GM23338 (cell line): ENCODE measurements at regions not wholly inside any gene's neighbourhood (a gene's known extent, or its start where the extent isn't known, plus 50 kb on each side); places are given as distances from the start of the nearest gene placed in this dataset.

Experiments used
- ATAC-seq: fragments of 200-7000 bp; cut with Tn5 transposase; 3 replicates; pipeline ENCODE4 v1.9.1; 2020
- DNase-seq: peaks from one replicate; pipeline ENCODE4 v3.0.0-alpha.2; 2015; ENCODE audit warnings: low spot score
- H2AFZ ChIP-seq: fragments of 200-600 bp; sonication (generic); 2 replicates; pipeline ENCODE4 v1.8.0; 2016; ENCODE audit warnings: antibody characterized with exemption, mild to moderate bottlenecking, moderate library complexity
- H3F3A ChIP-seq: fragments of 200-600 bp; sonication (generic); replicated peaks from 2 replicates; pipeline ENCODE4 v1.8.0; 2017; ENCODE audit warnings: antibody characterized with exemption, mixed run types, low read depth
- H3K27ac ChIP-seq: fragments of 200-600 bp; sonication (generic); 2 replicates; pipeline ENCODE4 v1.6.1; 2016; ENCODE audit warnings: low read depth
- H3K27me3 ChIP-seq: fragments of 200-600 bp; sonication (generic); 2 replicates; pipeline ENCODE4 v1.8.0; 2016; ENCODE audit warnings: mild to moderate bottlenecking, mixed run types, moderate library complexity; ENCODE audit not compliant: insufficient read depth
- H3K36me3 ChIP-seq: fragments of 200-600 bp; sonication (generic); 2 replicates; pipeline ENCODE4 v1.8.0; 2016; ENCODE audit warnings: mild to moderate bottlenecking; ENCODE audit not compliant: insufficient read depth
- H3K4me1 ChIP-seq: fragments of 200-600 bp; sonication (generic); 2 replicates; pipeline ENCODE4 v1.8.0; 2016; ENCODE audit warnings: mild to moderate bottlenecking, moderate library complexity; ENCODE audit not compliant: insufficient read depth
- H3K4me2 ChIP-seq: fragments of 200-600 bp; sonication (generic); 2 replicates; pipeline ENCODE4 v1.7.1; 2017; ENCODE audit warnings: mixed run types
- H3K4me3 ChIP-seq: fragments of 200-600 bp; sonication (generic); 2 replicates; pipeline ENCODE4 v1.6.1; 2016; ENCODE audit warnings: mixed run types
- H3K79me2 ChIP-seq: fragments of 200-600 bp; sonication (generic); replicated peaks from 2 replicates; pipeline ENCODE4 v1.8.0; 2017; ENCODE audit warnings: mild to moderate bottlenecking; ENCODE audit not compliant: insufficient read depth
- H3K9me2 ChIP-seq: fragments of 200-600 bp; sonication (generic); 2 replicates; pipeline ENCODE4 v1.8.0; 2017; ENCODE audit not compliant: insufficient read depth
- H4K20me1 ChIP-seq: fragments of 200-600 bp; sonication (generic); replicated peaks from 2 replicates; pipeline ENCODE4 v1.8.0; 2017; ENCODE audit warnings: mild to moderate bottlenecking; ENCODE audit not compliant: insufficient read depth
- H3K27ac Mint-ChIP-seq: 2 replicates; pipeline ENCODE4 v1.8.0; 2020; ENCODE audit warnings: inconsistent platforms, mild to moderate bottlenecking, moderate library complexity, mixed read lengths
- H3K27me3 Mint-ChIP-seq: 3 replicates; pipeline ENCODE4 v1.8.0; 2022; ENCODE audit warnings: low read depth, mild to moderate bottlenecking, moderate library complexity, mixed read lengths, inconsistent platforms; ENCODE audit not compliant: insufficient read depth, poor library complexity
- H3K36me3 Mint-ChIP-seq: 3 replicates; pipeline ENCODE4 v1.8.0; 2021; ENCODE audit warnings: low read depth, mild to moderate bottlenecking, inconsistent platforms, moderate library complexity, mixed read lengths
- H3K4me1 Mint-ChIP-seq: 3 replicates; pipeline ENCODE4 v1.8.0; 2020; ENCODE audit warnings: mild to moderate bottlenecking, inconsistent platforms, mixed read lengths
- H3K4me3 Mint-ChIP-seq: 3 replicates; pipeline ENCODE4 v1.8.0; 2021; ENCODE audit warnings: moderate library complexity, mild to moderate bottlenecking, inconsistent platforms, mixed read lengths
- H3K9me3 Mint-ChIP-seq: 3 replicates; pipeline ENCODE4 v1.8.0; 2020; ENCODE audit warnings: moderate library complexity, mild to moderate bottlenecking, inconsistent platforms, mixed read lengths
- CREB1 ChIP-seq: fragments of 250-450 bp; sonication (Bioruptor Pico); IDR thresholded peaks from 2 replicates; pipeline ENCODE4 v1.5.0; 2020; ENCODE audit warnings: low read depth, mild to moderate bottlenecking, moderate library complexity
- CTCF ChIP-seq, 2 experiments: fragments of 200-600 bp in 1 of 2; sonication (generic) in 1 of 2; conservative IDR thresholded peaks; 2 replicates each; pipeline versions ENCODE4 v1.5.1 to v1.6.1; 2016 to 2017; ENCODE audit warnings: antibody characterized with exemption in 2 of 2, low read depth in 2 of 2, mild to moderate bottlenecking in 2 of 2, moderate library complexity in 1 of 2
- ETS1 ChIP-seq: IDR thresholded peaks from 2 replicates; pipeline ENCODE4 v1.6.1; 2016; ENCODE audit warnings: antibody characterized with exemption
- EZH2 ChIP-seq: fragments of 200-600 bp; sonication (generic); IDR thresholded peaks from one replicate; pipeline ENCODE4 v1.8.0; 2017; ENCODE audit warnings: antibody characterized with exemption, mild to moderate bottlenecking, low read depth; ENCODE audit not compliant: unreplicated experiment
- EZH2phosphoT487 ChIP-seq: fragments of 200-600 bp; sonication (generic); IDR thresholded peaks from one replicate; pipeline ENCODE4 v1.8.1; 2018; ENCODE audit warnings: antibody characterized with exemption; ENCODE audit not compliant: unreplicated experiment
- JUNB ChIP-seq: IDR thresholded peaks from one replicate; pipeline ENCODE4 v1.6.1; 2016; ENCODE audit warnings: antibody characterized with exemption; ENCODE audit not compliant: unreplicated experiment
- NANOG ChIP-seq: IDR thresholded peaks from 2 replicates; pipeline ENCODE4 v1.6.1; 2016; ENCODE audit warnings: antibody characterized with exemption, borderline replicate concordance
- POLR2AphosphoS5 ChIP-seq: IDR thresholded peaks from 2 replicates; pipeline ENCODE4 v1.6.1; 2016; ENCODE audit warnings: antibody characterized with exemption, low read depth
- REST ChIP-seq: IDR thresholded peaks from one replicate; pipeline ENCODE4 v1.6.1; 2018; ENCODE audit warnings: antibody characterized with exemption; ENCODE audit not compliant: unreplicated experiment
- STAT1 ChIP-seq: IDR thresholded peaks from one replicate; pipeline ENCODE4 v1.6.1; 2016; ENCODE audit warnings: antibody characterized with exemption; ENCODE audit not compliant: unreplicated experiment
- ZNF114 ChIP-seq: fragments of 250-450 bp; sonication (Bioruptor Pico); IDR thresholded peaks from 2 replicates; pipeline ENCODE4 v1.5.0; 2020; ENCODE audit warnings: mild to moderate bottlenecking, moderate library complexity
- ZNF331 ChIP-seq: fragments of 250-450 bp; sonication (Bioruptor Pico); IDR thresholded peaks from 2 replicates; pipeline ENCODE4 v1.5.0; 2020; ENCODE audit warnings: low read depth, mild to moderate bottlenecking, moderate library complexity
- ZNF462 ChIP-seq: fragments of 250-450 bp; sonication (Bioruptor Pico); IDR thresholded peaks from 2 replicates; pipeline ENCODE4 v1.5.0; 2020; ENCODE audit warnings: mild to moderate bottlenecking, moderate library complexity

- Mint-ChIP-seq H3K36me3 (peaks cover 2% of the 10 kb centered on the region; the same call in 1 of the 3 replicates), H3K4me3 (no peak overlapping the region), H3K27me3 (no peaks in the 10 kb centered on the region), H3K27ac (no peak overlapping the region), H3K9me3 (peaks cover 6% of the 10 kb centered on the region; the same call in 2 of the 3 replicates), H3K4me1 (no peaks in the 10 kb centered on the region)
- DNase-seq (no peak), ATAC-seq (no peak)
- Histone ChIP-seq H3K36me3 (no peaks in the 10 kb centered on the region), H3K27ac (no peak overlapping the region), H3K4me3 (no peak overlapping the region), H3K9me2 (no peaks in the 10 kb centered on the region), H3K79me2 (no peaks in the 10 kb centered on the region), H3K4me2 (no peak overlapping the region), H4K20me1 (no peaks in the 10 kb centered on the region), H2AFZ (no peak overlapping the region), H3F3A (no peaks in the 10 kb centered on the region), H3K27me3 (no peaks in the 10 kb centered on the region), H3K4me1 (no peaks in the 10 kb centered on the region)
- no peak for TF ChIP-seq EZH2phosphoT487
- TF ChIP-seq STAT1 = no peak
- no peak for TF ChIP-seq EZH2
- TF ChIP-seq CREB1 (CRISPR knock-in tag) = no peak
- no peak for TF ChIP-seq ZNF462
- no peak for TF ChIP-seq ZNF331 (CRISPR knock-in tag)
- TF ChIP-seq POLR2AphosphoS5 = no peak
- TF ChIP-seq CTCF (conservative IDR thresholded peaks at IDR 0.05; ENCODE audit: low read depth in 2 of 2) = no peak
- TF ChIP-seq NANOG = no peak
- TF ChIP-seq ETS1 = no peak
- TF ChIP-seq ZNF114 = no peak
- TF ChIP-seq JUNB = no peak
- TF ChIP-seq REST = no peak
These were observed 758.7 kb downstream of the TMEM182 start for GRCh38 chr2:103520547-103520946.
